ENCODE measurements at regions not wholly inside any gene's neighbourhood (a gene's known extent, or its start where the extent isn't known, plus 50 kb on each side); places are given as distances from the start of the nearest gene placed in this dataset.

DNA sequence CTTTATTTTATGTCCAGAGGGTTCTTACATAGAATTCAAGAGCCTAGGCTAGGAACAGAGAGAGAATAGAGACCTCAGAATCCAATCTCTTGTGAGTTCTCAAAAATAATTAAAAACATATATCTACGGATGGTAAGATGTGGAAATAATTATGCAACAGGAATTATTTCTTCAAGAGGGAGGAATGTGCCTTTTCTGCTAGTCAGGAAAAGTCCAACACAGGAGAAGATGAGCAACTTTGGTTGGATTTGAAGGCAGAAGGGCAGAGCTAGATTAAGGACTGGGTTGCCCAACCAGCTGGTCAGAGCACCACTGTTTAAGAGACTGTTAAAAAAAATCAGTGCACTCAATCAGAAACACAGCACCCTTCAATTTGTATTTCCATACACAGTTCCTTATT is 365.5 kb downstream of the ETNK1 start (continued):
- TF ChIP-seq, protein P1, sequence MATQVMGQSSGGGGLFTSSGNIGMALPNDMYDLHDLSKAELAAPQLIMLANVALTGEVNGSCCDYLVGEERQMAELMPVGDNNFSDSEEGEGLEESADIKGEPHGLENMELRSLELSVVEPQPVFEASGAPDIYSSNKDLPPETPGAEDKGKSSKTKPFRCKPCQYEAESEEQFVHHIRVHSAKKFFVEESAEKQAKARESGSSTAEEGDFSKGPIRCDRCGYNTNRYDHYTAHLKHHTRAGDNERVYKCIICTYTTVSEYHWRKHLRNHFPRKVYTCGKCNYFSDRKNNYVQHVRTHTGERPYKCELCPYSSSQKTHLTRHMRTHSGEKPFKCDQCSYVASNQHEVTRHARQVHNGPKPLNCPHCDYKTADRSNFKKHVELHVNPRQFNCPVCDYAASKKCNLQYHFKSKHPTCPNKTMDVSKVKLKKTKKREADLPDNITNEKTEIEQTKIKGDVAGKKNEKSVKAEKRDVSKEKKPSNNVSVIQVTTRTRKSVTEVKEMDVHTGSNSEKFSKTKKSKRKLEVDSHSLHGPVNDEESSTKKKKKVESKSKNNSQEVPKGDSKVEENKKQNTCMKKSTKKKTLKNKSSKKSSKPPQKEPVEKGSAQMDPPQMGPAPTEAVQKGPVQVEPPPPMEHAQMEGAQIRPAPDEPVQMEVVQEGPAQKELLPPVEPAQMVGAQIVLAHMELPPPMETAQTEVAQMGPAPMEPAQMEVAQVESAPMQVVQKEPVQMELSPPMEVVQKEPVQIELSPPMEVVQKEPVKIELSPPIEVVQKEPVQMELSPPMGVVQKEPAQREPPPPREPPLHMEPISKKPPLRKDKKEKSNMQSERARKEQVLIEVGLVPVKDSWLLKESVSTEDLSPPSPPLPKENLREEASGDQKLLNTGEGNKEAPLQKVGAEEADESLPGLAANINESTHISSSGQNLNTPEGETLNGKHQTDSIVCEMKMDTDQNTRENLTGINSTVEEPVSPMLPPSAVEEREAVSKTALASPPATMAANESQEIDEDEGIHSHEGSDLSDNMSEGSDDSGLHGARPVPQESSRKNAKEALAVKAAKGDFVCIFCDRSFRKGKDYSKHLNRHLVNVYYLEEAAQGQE (IDR thresholded peaks at IDR 0.05; ENCODE audit: unreplicated experiment), result no peak

DNA sequence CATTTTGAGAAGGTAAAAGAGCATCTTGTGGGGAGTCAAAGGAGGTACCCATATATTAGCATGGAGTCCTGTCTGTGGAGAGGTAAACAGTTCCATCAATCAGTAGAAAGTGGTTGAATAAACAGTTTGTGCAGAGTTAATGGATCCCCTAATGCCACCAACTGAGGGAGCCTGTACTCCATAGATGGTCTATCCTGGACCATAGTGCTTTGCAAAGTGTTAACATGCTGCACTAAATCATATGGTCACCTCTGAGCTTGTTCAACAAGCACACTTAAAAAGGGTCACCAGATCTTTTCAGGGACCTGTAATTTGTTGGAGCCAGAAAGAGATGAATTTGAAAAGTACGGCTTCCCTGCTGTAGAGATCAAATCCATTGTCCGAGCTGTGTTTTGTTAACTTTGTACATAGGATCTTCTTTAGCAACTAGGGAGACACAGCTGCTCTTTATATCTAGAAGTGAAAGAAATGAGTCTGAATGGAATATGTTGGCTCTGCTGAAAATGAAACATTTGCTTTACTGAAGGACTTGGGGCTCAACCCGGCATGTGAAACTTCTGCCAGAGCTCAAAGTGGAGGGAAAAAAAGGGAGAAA is 366.4 kb downstream of the ETNK1 start:
- Mint-ChIP-seq H3K9me3 (no peaks in the 10 kb centered on the region), H3K27ac (no peak overlapping the region), H3K27me3 (ENCODE audit: insufficient read depth, low read depth, poor library complexity) (peaks cover 1% of the 10 kb centered on the region), H3K36me3 (ENCODE audit: low read depth) (no peaks in the 10 kb centered on the region), H3K4me1 (peaks cover 47% of the 10 kb centered on the region), H3K4me3 (no peak overlapping the region)
- Histone ChIP-seq H2AFZ (0 out of 2 replicates have a peak overlapping the region, but pooled peaks have one; percentile 26), H3K36me3 (ENCODE audit: insufficient read depth) (no peaks in the 10 kb centered on the region), H3F3A (replicated peaks; ENCODE audit: low read depth) (no peaks in the 10 kb centered on the region), H3K4me3 (no peak overlapping the region), H3K27me3 (ENCODE audit: insufficient read depth) (no peaks in the 10 kb centered on the region), H3K4me2 (no peak overlapping the region), H3K9me2 (ENCODE audit: insufficient read depth) (no peaks in the 10 kb centered on the region), H3K27ac (ENCODE audit: low read depth) (no peak overlapping the region), H3K79me2 (replicated peaks; ENCODE audit: insufficient read depth) (no peaks in the 10 kb centered on the region), H4K20me1 (replicated peaks; ENCODE audit: insufficient read depth) (no peaks in the 10 kb centered on the region), H3K4me1 (ENCODE audit: insufficient read depth) (peaks cover 40% of the 10 kb centered on the region)
- DNase-seq (ENCODE audit: low spot score) (no peak), ATAC-seq (no peak)
- TF ChIP-seq, protein P2, sequence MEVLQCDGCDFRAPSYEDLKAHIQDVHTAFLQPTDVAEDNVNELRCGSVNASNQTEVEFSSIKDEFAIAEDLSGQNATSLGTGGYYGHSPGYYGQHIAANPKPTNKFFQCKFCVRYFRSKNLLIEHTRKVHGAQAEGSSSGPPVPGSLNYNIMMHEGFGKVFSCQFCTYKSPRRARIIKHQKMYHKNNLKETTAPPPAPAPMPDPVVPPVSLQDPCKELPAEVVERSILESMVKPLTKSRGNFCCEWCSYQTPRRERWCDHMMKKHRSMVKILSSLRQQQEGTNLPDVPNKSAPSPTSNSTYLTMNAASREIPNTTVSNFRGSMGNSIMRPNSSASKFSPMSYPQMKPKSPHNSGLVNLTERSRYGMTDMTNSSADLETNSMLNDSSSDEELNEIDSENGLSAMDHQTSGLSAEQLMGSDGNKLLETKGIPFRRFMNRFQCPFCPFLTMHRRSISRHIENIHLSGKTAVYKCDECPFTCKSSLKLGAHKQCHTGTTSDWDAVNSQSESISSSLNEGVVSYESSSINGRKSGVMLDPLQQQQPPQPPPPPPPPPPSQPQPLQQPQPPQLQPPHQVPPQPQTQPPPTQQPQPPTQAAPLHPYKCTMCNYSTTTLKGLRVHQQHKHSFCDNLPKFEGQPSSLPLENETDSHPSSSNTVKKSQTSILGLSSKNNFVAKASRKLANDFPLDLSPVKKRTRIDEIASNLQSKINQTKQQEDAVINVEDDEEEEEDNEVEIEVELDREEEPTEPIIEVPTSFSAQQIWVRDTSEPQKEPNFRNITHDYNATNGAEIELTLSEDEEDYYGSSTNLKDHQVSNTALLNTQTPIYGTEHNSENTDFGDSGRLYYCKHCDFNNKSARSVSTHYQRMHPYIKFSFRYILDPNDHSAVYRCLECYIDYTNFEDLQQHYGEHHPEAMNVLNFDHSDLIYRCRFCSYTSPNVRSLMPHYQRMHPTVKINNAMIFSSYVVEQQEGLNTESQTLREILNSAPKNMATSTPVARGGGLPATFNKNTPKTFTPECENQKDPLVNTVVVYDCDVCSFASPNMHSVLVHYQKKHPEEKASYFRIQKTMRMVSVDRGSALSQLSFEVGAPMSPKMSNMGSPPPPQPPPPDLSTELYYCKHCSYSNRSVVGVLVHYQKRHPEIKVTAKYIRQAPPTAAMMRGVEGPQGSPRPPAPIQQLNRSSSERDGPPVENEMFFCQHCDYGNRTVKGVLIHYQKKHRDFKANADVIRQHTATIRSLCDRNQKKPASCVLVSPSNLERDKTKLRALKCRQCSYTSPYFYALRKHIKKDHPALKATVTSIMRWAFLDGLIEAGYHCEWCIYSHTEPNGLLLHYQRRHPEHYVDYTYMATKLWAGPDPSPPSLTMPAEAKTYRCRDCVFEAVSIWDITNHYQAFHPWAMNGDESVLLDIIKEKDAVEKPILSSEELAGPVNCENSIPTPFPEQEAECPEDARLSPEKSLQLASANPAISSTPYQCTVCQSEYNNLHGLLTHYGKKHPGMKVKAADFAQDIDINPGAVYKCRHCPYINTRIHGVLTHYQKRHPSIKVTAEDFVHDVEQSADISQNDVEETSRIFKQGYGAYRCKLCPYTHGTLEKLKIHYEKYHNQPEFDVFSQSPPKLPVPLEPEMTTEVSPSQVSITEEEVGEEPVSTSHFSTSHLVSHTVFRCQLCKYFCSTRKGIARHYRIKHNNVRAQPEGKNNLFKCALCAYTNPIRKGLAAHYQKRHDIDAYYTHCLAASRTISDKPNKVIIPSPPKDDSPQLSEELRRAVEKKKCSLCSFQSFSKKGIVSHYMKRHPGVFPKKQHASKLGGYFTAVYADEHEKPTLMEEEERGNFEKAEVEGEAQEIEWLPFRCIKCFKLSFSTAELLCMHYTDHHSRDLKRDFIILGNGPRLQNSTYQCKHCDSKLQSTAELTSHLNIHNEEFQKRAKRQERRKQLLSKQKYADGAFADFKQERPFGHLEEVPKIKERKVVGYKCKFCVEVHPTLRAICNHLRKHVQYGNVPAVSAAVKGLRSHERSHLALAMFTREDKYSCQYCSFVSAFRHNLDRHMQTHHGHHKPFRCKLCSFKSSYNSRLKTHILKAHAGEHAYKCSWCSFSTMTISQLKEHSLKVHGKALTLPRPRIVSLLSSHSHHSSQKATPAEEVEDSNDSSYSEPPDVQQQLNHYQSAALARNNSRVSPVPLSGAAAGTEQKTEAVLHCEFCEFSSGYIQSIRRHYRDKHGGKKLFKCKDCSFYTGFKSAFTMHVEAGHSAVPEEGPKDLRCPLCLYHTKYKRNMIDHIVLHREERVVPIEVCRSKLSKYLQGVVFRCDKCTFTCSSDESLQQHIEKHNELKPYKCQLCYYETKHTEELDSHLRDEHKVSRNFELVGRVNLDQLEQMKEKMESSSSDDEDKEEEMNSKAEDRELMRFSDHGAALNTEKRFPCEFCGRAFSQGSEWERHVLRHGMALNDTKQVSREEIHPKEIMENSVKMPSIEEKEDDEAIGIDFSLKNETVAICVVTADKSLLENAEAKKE (CRISPR knock-in tag; IDR thresholded peaks at IDR 0.05), result no peak
- no peak for TF ChIP-seq EZH2 (IDR thresholded peaks at IDR 0.05; ENCODE audit: low read depth, unreplicated experiment)
- TF ChIP-seq EZH2phosphoT487 (IDR thresholded peaks at IDR 0.05; ENCODE audit: unreplicated experiment), result no peak
- TF ChIP-seq STAT1 (IDR thresholded peaks at IDR 0.05; ENCODE audit: unreplicated experiment), result no peak
- no peak for TF ChIP-seq NANOG (IDR thresholded peaks at IDR 0.05; ENCODE audit: borderline replicate concordance)
- TF ChIP-seq, protein P3, sequence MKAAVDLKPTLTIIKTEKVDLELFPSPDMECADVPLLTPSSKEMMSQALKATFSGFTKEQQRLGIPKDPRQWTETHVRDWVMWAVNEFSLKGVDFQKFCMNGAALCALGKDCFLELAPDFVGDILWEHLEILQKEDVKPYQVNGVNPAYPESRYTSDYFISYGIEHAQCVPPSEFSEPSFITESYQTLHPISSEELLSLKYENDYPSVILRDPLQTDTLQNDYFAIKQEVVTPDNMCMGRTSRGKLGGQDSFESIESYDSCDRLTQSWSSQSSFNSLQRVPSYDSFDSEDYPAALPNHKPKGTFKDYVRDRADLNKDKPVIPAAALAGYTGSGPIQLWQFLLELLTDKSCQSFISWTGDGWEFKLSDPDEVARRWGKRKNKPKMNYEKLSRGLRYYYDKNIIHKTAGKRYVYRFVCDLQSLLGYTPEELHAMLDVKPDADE (IDR thresholded peaks at IDR 0.05), result no peak
- no peak for TF ChIP-seq ZNF114 (CRISPR knock-in tag; IDR thresholded peaks at IDR 0.05)
- no peak for TF ChIP-seq JUNB (IDR thresholded peaks at IDR 0.05; ENCODE audit: unreplicated experiment)
- TF ChIP-seq, protein P1 (IDR thresholded peaks at IDR 0.05; ENCODE audit: unreplicated experiment), result no peak
- no peak for TF ChIP-seq ZNF331 (CRISPR knock-in tag; IDR thresholded peaks at IDR 0.05; ENCODE audit: low read depth)
- TF ChIP-seq CREB1 (CRISPR knock-in tag; IDR thresholded peaks at IDR 0.05; ENCODE audit: low read depth), result no peak

Data from GM23338 (cell line).